ENCODE measurements at regions not wholly inside any gene's neighbourhood (a gene's known extent, or its start where the extent isn't known, plus 50 kb on each side); places are given as distances from the start of the nearest gene placed in this dataset.
A peak's percentile ranks its signal among the peaks of the same experiment; 100 is the strongest.

DNA sequence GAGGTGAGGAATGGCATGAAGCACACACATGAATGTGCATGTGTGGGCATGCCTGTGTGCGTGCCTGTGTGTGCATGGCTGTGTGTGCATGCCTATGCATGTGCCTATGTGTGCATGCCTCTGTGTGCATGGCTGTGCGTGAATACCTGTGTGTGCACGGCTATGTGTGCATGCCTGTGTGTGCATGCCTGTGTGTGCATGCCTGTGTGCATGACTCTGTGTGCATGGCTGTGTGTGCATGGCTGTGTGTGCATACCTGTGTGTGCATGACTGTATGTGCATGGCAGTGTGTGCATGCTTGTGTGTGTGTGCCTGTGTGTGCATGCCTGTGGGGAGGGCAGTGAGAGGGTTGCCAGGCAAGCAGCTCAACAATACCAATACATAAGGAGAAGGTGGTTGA, 276.5 kb upstream of the ERCC4 start:
- no peaks in the 10 kb centered on the region for H3K4me1 Mint-ChIP-seq
- TF ChIP-seq CTCF (IDR thresholded peaks at IDR 0.05) = no peak
- no peak overlapping the region for H3K4me3 ChIP-seq (ENCODE audit: low read length)
- H3K36me3 Mint-ChIP-seq = no peaks in the 10 kb centered on the region
- intact Hi-C loops (cut with micrococcal nuclease) = no loop called here
- ATAC-seq = peak in 1 of 3 donors; percentile 32
- H3K4me1 ChIP-seq (ENCODE audit: control insufficient read depth, insufficient read depth, low read length) = no peaks in the 10 kb centered on the region
- H3K27me3 Mint-ChIP-seq (ENCODE audit: low read depth in 2 of 2) = peaks cover 0 to 4% of the 10 kb centered on the region in 2 donors
- H3K9me3 Mint-ChIP-seq = peaks cover 4 to 8% of the 10 kb centered on the region in 2 donors
- H3K27ac Mint-ChIP-seq = no peak overlapping the region
- no peaks in the 10 kb centered on the region for H3K36me3 ChIP-seq (ENCODE audit: control insufficient read depth, insufficient read depth, low read length)
- H3K9me3 ChIP-seq (ENCODE audit: control insufficient read depth, insufficient read depth, low read length) = no peaks in the 10 kb centered on the region
- 95% methylated on average over 3 of the region's 3 CpGs for WGBS (ENCODE audit: insufficient coverage)
- no peak overlapping the region for H3K4me3 Mint-ChIP-seq
- DNase-seq = no peak
- H3K27me3 ChIP-seq (ENCODE audit: control insufficient read depth, insufficient read depth, low read length) = no peaks in the 10 kb centered on the region
- H3K27ac ChIP-seq (ENCODE audit: low read length) = no peak overlapping the region

DNA sequence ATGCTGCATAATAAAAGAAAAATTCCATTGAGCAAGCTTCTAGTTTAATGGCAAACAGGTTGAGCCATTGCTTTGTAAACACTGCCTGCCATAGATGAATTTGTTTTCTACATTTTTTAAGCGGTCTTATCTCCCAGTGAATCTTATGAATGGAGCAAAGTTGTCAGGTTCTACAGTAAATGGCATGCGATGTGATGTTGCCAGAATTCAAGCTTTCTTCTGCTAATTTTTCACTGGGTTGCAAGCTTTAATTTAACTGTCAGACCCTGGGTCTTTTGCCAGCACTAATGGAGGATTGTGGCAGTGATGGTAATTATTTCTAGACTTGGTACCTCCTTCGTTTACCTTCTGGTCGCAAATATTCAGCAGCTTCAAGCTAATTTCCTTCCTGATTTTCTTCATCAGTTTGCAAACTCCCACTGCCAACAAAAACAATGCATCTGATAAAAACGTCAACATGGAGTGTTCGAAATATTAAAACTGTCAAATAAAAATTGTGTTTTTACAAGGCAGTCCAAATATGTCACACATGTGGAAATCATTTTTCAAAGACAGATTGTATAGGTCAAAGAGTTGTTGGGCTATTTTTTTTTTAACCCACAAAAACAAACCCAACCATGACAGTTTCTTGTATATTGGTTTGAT, 274.2 kb upstream of the ERCC4 start:
- Histone ChIP-seq H3K9me3 (ENCODE audit: control insufficient read depth, insufficient read depth, low read length) (no peaks in the 10 kb centered on the region), H3K27me3 (ENCODE audit: control insufficient read depth, insufficient read depth, low read length) (no peaks in the 10 kb centered on the region), H3K4me1 (ENCODE audit: control insufficient read depth, insufficient read depth, low read length) (no peaks in the 10 kb centered on the region), H3K36me3 (ENCODE audit: control insufficient read depth, insufficient read depth, low read length) (no peaks in the 10 kb centered on the region), H3K27ac (ENCODE audit: low read length) (no peak overlapping the region), H3K4me3 (ENCODE audit: low read length) (no peak overlapping the region)
- Mint-ChIP-seq H3K9me3 (peaks cover 4 to 8% of the 10 kb centered on the region in 2 donors), H3K27me3 (ENCODE audit: low read depth in 2 of 2) (peaks cover 0 to 4% of the 10 kb centered on the region in 2 donors), H3K36me3 (no peaks in the 10 kb centered on the region), H3K4me3 (no peak overlapping the region), H3K27ac (no peak overlapping the region), H3K4me1 (no peaks in the 10 kb centered on the region)
- DNase-seq (no peak), ATAC-seq (no peak)
- no peak for TF ChIP-seq CTCF (IDR thresholded peaks at IDR 0.05)
- WGBS (ENCODE audit: insufficient coverage) = 50% methylated on average over 6 of the region's 6 CpGs
- intact Hi-C loops (cut with micrococcal nuclease) = no loop called here

GRCh38 chr16:13660807-13661206, 259.1 kb upstream of the ERCC4 start:
- Mint-ChIP-seq H3K9me3 (peaks cover 3 to 4% of the 10 kb centered on the region in 2 donors), H3K36me3 (no peaks in the 10 kb centered on the region), H3K27me3 (ENCODE audit: low read depth in 2 of 2) (no peaks in the 10 kb centered on the region), H3K4me1 (no peaks in the 10 kb centered on the region), H3K4me3 (no peak overlapping the region), H3K27ac (no peak overlapping the region)
- Histone ChIP-seq H3K4me1 (ENCODE audit: control insufficient read depth, insufficient read depth, low read length) (no peaks in the 10 kb centered on the region), H3K27me3 (ENCODE audit: control insufficient read depth, insufficient read depth, low read length) (no peaks in the 10 kb centered on the region), H3K9me3 (ENCODE audit: control insufficient read depth, insufficient read depth, low read length) (peaks cover 2% of the 10 kb centered on the region), H3K4me3 (ENCODE audit: low read length) (no peak overlapping the region), H3K27ac (ENCODE audit: low read length) (no peak overlapping the region), H3K36me3 (ENCODE audit: control insufficient read depth, insufficient read depth, low read length) (no peaks in the 10 kb centered on the region)
- no peak for TF ChIP-seq CTCF (IDR thresholded peaks at IDR 0.05)
- DNase-seq (no peak), ATAC-seq (no peak)
- 89% methylated on average over 8 of the region's 8 CpGs for WGBS (ENCODE audit: insufficient coverage)
- intact Hi-C loops (cut with micrococcal nuclease) = no loop called here

DNA sequence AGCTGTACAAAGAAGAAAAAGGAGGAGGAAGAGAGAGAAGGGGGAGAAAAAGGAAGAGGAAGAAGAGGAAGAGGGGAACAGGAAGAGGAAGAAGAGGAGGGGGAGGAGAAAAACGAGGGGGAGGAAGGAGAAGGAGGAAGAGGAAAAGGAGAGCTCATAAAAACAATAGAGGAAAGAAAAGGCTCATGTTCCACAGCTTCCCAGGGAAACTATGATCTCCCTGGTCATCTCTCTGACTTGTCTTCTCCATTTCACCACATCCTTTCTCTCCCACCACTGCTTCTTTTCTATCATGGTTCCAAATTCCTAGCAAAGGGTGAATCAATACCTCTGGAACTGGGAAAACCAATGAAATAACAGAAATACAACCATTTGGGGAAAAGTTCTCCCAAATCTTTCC, 254.1 kb upstream of the ERCC4 start:
- ATAC-seq (no peak), DNase-seq (no peak)
- Histone ChIP-seq H3K27me3 (ENCODE audit: control insufficient read depth, insufficient read depth, low read length) (no peaks in the 10 kb centered on the region), H3K27ac (ENCODE audit: low read length) (no peak overlapping the region), H3K4me1 (ENCODE audit: control insufficient read depth, insufficient read depth, low read length) (no peaks in the 10 kb centered on the region), H3K36me3 (ENCODE audit: control insufficient read depth, insufficient read depth, low read length) (no peaks in the 10 kb centered on the region), H3K4me3 (ENCODE audit: low read length) (no peak overlapping the region), H3K9me3 (ENCODE audit: control insufficient read depth, insufficient read depth, low read length) (peaks cover 5% of the 10 kb centered on the region)
- Mint-ChIP-seq H3K27me3 (ENCODE audit: low read depth in 2 of 2) (peaks cover 0 to 3% of the 10 kb centered on the region in 2 donors), H3K4me1 (no peaks in the 10 kb centered on the region), H3K9me3 (peaks cover 10 to 13% of the 10 kb centered on the region in 2 donors), H3K4me3 (no peak overlapping the region), H3K36me3 (no peaks in the 10 kb centered on the region), H3K27ac (no peak overlapping the region)
- 0% methylated on average over 1 of the region's 1 CpG for WGBS (ENCODE audit: insufficient coverage)
- no peak for TF ChIP-seq CTCF (IDR thresholded peaks at IDR 0.05)
- intact Hi-C loops (cut with micrococcal nuclease) = no loop called here

Measured in natural killer cell (primary cell).